Stromal cell of bone marrow (primary cell): ENCODE measurements at regions not wholly inside any gene's neighbourhood (a gene's known extent, or its start where the extent isn't known, plus 50 kb on each side); places are given as distances from the start of the nearest gene placed in this dataset.

Experiments used
- DNase-seq: peaks from one replicate; pipeline ENCODE4 v3.0.0-alpha.2; 2012; ENCODE audit warnings: low read depth

DNA sequence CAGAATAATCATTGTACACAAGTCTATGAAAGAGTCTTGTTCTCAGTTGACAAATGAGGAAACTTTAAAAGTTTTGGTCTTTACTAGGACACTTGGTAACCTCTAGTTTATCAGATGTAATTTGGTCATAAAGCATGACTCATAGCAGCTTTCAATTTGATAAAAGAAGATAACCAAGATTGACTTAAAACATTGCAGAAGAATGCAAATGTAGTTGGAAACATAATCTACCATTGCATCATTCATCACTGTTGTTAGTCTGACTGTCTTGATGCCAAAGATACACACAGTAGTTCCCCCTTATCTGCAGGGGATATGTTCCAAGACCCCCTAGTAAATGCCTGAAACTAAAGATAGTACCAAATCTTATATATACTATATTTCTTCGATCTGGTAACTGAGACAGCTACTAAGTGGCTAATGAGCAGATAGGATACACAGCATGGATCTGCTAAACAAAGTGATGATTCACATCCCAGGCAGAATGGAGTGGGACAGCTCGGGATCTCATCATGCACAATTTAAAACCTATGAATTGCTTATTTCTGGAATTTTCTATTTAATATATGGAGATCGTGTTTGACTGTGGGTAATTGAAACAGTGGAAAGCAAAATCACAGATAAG, 131.4 kb upstream of the CCDC68 start:
- DNase-seq: no peak

DNA sequence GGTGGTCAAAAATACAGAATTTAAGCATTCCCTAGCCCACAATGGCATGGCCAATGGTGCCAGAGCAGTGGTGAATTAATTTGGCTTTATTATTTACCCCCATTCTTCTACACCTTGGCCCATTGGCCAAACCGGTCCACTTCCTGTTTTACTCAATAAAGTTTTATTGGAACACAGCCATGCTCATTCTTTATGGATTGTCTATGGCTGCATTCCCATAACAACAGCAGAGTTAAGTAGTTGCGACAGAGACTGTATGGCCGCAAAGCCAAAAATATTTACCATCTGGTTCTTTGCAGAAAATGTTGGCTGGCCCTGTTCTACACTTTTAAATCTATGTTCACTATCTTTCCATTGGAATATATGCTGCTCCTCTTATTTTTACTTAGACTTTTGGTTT, 130.3 kb upstream of the CCDC68 start:
- no peak for DNase-seq

DNA sequence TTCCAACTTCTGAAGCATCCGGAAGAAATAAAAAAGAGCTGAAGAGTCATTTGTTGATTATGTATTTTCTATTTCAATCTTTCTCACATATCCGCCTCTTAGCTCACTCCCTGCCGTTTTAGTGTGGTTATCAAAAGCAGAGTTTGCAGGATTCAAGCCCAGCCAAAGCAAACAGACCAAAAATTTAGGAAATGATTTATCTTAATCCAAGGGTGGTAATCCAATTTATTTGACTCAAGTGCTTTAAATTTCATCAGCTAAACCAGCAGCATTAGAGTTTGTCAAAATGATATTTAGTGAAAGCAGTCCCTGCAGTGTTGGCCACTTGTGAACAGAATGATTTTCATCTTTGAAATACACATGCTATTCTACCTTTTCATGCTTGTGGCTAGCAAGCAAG, 129.3 kb upstream of the CCDC68 start:
- DNase-seq: no peak

DNA sequence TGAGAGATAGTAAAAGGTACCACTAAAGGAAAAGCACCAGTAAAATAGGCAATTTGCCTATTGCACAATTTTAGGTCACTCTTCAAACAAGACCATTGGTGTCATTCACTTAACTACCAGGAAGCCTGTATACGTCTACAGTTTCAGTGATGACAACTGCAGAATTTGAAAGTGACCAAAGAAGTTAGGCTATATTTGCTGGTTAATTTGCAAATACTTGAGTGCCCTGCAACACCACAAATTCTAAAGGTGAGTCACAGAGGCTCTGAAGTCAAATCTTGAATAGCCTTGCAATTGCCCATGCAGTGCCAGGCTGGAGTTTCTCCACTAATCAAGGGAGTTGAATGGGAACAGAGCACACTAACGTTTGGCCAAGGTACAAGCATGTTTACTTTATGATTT, 128.7 kb upstream of the CCDC68 start:
- DNase-seq: no peak

DNA sequence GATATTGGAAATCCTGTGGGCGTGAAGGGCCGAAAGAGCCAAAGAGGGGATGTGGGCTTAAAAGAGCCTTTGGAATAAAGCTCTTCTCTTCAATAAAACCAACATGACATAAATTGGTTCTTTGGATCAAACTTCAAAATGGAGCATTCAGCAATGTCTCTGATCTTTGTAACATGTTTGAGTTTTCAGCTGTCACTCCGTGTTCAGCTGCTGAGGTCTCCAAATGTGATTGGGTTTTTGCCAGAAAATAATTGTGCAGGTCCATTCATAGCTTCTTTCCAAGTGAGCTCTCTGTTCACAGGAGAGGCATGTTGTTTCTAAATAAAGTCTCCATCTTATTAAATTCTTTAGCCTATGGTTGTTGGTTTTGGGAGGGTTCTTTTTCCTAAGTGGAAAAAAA, 127.6 kb upstream of the CCDC68 start:
- no peak for DNase-seq

DNA sequence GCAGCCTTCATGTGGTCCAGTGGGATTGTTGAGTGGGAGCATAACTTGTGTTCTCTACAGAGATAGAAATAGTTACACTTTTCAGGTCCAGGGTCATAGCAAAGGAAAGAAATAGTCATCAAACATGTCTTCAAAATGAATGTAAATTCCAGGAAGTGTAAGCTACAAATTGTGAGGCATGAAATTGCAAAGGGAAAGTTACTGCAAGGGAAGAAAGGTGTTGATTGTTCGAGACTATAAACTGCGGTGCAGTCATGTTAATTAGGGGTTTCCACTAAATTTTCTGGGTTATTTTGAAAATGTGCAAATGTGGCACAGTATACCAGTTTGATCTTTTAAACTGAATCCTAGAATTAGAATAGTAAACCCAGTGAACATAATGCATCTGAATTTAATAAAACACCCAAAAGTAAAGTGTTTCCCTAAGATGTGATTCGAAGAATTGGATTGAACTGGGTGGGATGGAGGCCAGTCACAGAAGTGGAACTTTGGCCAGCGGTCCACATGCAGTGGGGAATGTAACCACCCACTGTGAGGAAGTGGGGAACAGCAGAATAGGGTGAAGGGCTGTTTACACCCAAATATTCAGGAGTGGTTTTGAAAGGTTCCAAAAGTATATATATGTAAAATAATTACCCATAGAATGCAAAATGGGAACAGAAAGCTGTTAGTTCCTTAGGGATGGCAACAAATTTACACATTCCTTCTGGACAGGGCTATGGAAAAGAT, 126.5 kb upstream of the CCDC68 start:
- no peak for DNase-seq

DNA sequence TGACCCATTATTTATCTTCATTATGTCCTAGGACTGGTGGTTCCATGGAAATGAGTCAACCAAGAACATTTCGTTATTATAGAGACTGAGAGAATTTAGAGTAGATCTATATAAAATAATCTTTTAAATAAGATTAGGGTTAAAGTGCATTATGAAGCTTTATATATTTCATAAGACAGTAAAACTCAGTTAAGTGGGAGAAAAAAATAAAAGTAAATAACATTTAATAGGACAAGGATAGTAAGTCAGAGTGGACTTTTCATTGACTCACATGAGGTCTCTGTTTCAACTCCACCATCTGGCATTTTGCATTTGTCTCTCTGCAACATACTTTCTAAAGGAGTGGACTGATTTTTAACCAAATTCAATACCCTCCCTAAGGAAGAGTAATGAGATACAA, 125.3 kb upstream of the CCDC68 start:
- no peak for DNase-seq

DNA sequence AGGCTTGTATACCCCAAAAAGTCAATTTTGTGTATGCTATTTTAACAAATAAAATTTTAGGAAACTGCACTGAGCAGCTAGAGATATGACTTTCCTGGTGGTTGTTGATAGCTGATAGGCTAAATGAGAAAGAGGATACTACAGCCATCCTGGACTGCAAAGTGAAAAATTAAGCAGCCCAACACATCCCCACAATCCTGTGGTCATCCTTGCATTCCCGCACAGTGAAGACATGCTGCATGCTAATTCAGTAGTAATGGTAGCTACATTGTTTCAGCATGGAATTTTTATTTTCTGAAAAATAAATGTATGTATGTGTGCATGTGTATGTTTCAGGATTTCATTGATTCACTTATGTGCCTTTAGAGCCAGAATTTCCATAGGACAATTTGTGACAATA, 124.2 kb upstream of the CCDC68 start:
- no peak for DNase-seq

DNA sequence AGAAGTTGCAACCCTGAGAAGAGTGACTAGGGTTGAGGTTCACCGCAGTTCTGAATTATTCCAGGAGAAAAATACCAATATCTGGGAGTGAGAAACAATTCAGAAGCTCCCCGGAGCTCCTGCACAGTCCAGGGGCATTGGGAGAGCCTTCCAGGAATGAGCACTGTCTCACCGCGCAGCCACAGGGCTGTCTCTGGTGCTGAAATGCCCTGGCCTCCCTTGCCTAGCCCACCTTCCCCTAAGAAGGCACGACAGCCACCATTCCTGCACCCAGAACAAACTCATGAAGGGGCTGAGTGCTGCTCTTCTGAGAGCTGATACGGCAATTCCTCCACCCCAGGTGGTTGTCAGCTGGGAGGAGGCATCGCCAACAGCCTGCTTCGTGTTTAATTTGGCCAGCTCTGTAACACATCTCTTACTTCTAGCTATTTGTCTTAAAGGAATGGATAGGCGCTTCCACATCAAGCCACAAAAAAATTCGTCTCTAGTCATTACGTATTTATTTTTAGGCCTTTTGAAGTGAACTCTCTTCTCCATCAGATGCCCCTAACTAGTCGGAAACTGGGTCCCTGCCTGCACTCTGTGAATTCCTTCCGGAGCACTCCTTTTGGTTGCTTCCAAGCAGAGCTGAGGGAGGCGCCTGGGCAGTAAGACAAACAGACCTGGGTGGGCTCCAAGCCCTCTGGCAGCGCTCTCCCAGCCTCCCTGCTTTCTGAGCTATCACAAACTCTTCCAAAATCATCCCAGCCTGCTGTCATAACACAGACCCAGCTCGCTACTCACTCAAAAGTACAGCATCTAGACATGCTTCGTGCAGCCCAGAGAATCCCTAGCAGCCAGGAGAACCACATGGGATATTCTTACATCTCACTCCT, 120.5 kb upstream of the CCDC68 start:
- no peak for DNase-seq

DNA sequence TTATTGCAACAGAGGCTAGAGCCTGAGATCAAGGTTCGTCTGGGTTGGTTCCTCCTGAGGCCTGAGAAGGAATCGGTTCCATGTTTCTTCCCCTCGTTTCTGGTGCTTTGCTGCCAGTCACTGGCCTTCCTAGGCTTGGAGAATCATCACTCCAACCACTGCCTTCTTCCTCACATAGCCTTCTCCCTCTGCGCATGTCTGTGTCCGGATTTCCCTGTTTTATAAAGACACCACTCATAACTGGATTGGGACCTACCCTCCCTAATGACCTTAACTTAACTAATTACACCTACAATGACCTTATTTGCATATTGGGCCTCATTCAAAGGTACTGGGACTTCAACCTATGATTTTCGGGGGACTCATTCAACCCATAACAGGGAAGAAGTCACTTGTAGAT, 119.8 kb upstream of the CCDC68 start:
- DNase-seq: no peak

DNA sequence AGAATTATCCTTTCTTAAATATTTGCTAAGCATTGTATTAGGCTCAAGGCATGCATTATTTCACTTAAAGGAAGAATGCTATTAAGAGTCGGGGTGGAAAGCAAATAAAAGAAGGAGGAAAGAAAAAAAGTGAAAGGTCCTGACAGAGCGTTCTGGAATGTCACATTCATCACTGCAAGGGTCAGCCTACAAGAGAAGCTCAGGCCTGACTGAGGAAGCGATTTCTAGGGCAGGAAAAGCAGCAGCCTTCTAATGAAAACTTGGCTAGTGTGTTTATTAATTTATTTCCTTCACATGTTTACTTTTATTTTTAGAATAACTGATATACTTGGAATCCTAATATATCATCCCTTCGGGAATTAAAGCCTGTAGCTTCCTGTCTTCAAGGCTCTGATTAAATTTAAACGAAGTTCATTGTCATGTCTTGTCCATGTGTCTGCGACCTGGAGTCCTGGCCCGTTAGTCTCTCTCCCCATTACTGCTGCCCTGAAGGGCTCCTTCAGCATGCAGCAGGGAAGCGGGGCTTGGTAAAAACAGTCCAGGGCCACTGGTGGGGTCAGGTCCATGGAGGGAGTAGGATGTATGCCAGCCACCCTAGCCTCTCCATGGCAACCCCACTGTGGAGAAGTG, 119.2 kb upstream of the CCDC68 start:
- DNase-seq: no peak

DNA sequence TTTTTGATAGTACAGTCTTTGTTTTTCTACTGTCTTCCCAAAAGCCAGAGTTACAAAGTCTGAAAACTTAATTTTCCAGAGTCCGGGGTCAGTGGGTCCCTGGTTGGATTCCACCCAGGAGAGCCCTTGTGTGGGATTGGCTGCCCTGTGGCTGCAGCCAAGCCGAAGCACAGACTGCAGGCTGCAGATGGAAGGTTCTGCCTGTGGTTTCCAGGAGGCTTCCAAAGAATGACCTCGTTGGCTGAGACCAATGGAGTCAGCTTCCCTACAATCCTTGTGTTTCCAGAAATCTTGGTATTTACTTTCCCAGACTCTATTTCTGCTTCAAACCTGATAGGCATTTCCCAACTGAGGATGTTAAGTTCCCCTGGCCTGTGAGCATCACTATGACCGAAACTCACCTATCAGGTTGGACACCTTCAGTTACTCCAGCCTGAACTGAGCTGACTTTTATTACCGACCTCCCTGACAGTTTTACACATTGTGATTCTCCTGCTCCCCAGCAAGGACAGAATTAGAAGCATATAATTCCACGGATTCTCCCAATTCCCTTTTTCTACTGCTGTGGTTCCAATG, 117.5 kb upstream of the CCDC68 start:
- DNase-seq: no peak

DNA sequence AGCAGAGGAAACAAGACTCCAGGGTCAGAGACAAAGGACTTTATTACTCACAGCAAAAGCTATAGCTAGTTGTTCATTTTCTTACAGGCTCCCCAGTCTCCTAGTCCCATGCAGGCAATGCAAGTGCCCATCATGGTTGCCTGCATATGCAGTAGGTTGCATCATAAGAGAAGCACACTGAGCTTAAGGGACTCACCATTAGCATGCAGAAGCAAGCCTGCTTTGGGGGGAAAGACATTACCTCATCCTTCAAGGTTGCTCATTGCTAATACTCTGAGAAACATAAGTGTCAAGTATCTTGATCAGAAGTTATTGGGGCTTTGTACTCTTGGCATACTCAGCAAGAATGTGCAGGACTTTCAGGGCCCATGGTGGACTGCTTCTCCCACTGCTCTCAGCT, 114.6 kb upstream of the CCDC68 start:
- no peak for DNase-seq

DNA sequence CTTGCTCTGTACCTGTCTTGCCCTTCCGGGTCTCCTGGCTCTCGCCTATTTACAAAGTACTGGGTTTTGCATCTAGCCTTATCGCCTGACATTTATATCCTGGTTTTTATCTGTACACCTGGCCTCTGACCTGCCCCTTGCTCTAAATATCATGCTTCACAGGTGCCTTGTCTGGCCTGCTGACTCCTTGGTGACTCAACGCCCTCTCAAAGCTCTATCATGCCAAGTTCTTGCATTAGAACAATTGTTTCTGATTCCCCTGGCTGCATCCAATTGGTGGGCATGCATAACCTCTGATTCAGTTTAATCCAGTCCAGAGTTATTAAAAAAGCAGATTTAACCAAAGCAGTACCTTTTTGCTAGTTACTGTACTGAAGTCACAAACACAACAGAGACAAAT, 113.9 kb upstream of the CCDC68 start:
- no peak for DNase-seq

DNA sequence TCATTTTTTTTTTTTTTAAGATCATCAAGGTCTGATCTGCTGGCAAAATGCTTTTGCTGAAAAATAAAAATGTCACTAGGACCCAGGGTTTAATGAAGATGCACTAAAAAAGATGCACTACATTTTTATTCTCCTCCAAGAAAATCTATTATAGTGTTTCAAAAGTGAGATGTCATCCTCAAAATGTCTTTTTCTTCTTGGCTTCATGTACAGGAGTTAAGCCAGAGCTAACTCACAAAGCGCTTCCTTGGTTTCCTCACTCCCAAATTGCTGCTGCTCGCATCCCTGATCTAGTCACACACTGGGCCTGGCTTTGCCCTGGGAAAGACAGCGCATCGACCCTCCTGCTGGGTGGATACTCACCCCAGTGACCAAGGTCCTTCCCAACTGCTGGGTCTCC, 113.4 kb upstream of the CCDC68 start:
- DNase-seq: no peak

DNA sequence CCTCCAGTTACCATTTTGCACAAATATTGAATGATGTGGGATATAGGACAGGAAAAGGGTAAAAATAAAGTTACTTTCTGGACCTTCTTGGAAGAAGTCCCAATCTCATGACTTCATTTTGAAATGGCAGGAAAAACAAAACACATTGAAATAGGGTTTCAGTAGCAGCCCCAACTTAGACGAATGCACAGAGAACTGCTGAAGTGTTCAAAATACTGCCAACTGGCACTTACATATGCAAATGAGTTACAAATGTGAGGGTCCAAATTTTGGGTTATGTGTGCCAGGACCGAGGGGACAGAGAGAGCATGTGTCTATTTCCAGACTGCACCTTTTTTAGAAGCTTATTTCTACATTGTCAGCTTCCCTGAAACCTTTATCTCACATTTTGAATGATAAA, 112.9 kb upstream of the CCDC68 start:
- no peak for DNase-seq

DNA sequence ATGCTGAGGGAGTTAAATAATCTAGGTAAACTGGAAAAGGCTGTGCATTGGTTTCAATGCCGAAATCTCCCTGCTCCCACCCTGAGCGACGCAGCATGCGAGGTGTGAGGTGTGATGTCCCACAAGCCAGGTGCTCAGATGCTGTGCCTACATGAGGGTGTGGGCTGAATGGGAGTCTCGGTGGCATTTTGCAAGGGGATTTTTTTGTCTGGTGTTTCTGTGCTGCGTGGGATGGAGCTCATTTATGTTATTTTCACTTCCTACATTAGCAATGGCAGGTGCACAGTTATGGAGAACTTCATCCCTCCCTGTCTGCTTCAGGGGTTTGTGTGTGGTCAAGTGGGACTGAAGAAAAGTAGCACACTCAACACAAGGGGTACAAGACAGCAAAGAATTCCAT, 110.2 kb upstream of the CCDC68 start:
- DNase-seq: no peak

DNA sequence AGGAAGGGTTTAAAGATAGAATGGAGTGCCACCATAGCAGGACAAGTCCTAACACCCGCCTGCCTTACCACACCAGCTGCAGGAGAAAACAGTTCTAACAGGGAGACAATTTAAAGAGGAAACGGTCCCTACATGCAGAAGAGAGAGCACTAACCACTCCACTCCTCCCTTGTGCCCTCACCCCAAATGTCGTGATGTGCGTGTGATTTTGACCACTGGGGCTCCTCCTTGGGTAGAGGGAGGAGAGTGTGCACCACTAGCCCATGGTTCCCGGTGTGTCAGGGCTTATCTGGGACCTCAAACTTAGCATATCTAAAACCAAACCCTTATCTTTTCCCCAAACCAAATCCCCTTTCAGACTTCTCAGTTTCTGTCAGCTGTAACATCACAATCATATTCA, 105.5 kb upstream of the CCDC68 start:
- DNase-seq: no peak

DNA sequence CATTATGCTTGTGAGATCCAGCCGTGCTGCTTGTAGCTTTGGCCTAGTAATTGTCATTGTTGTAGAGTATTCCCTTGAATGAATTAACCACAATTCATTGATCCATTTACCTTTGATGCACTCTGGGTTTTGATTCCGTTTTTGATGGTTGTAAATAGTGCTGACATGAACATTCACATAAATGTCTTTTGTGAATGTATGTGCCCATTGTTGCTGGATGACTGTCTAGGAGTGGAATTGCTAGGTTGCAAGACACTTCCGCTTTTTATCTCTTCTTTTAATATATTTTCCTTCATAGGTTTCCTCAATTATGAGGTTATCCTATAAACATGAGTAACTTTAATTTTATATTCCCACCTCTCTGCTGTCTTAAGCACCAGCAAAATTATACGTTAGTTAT, 104.8 kb upstream of the CCDC68 start:
- no peak for DNase-seq

DNA sequence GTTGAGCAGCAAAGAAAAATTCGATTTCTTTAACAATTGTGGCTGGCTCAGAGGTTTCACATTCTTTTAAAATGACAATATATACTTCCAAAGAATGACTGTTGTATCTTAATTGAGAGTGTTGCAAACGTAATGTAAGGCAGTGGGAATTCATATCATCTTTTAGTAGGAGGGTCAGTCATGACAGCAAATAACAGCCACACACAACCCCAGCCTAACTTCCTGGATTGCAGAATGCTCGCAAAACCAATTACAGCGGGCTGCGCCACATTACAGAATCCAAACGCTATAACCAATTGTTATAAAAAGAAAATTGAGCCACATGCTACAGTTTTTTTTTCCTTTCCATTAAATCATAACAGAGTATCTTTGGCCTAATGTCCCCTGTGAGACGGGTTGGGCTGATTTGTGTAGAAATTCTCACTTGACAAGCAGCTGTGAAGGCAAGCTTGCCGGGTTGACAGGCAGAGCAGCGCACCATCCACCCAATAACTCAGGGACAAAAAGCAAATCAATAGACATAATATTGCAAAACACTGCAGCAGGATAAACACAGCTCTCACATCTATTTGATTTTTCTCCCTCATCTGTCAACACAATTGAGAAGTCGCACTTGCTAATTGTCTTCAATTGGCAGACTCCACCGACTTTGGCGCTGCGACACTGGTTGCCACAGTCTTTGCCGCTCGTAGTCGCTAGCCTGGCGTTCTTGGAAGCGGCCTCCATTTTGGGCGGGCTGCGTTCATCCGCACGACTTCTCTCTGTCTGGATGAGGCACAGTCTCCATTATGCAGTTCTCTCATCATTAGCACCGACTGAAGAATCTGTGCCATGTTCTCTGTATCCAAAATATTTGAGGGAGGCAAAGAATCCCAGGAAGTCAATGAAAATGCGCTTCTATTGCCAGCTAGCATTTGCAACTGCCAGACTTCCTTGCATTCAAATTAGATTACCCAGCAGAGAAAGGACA, 95.0 kb upstream of the CCDC68 start:
- no peak for DNase-seq

DNA sequence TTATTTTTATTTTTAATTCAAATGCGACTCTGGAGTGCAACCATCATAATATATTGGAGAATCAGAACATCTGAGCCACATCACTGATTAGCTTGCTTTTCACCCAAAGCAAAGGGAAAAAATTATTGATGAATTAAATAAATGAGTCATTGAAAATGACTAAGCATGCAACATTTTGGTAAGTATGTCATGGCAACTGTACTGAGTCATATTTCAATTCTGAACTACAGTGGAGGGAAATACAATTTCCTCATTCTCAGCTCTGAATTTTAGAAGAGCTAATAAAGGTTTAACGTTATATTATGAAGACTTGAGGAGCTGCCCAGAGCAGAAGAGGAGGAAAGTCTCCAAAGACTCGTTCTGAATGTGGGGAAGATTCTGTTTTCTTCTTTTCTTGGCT, 89.6 kb upstream of the CCDC68 start:
- DNase-seq: peak; percentile 52
